Motor neuron (in vitro differentiated cells): ENCODE measurements at regions not wholly inside any gene's neighbourhood (a gene's known extent, or its start where the extent isn't known, plus 50 kb on each side); places are given as distances from the start of the nearest gene placed in this dataset.

ENCODE experiments used
- ATAC-seq, 8 experiments: fragments of 200-7000 bp; cut with Tn5 transposase; replicated peaks in 6 of 8; 2 replicates each; pipeline ENCODE4 v1.8.0; 2021; ENCODE audit warnings: mild to moderate bottlenecking in 8 of 8, moderate library complexity in 8 of 8
- H3K27ac ChIP-seq, 2 donors: fragments of 250-450 bp; sonication (Bioruptor Pico); 2 replicates each; pipeline ENCODE4 v1.9.0; 2021; ENCODE audit warnings: antibody characterized with exemption in 2 of 2, mild to moderate bottlenecking in 2 of 2, moderate library complexity in 1 of 2
- H3K4me1 ChIP-seq, 2 donors: fragments of 250-450 bp; sonication (Bioruptor Pico); replicated peaks in 1 of 2; 2 replicates each; pipeline ENCODE4 v1.6.1; 2021; ENCODE audit warnings: antibody characterized with exemption in 2 of 2, mild to moderate bottlenecking in 2 of 2, moderate library complexity in 1 of 2
- H3K4me3 ChIP-seq, 5 donors: fragments of 250-450 bp; sonication (Bioruptor Pico); 2 replicates each; pipeline ENCODE4 v1.9.0; 2021; ENCODE audit warnings: antibody characterized with exemption in 5 of 5, mild to moderate bottlenecking in 5 of 5, moderate library complexity in 4 of 5
- WGBS, 10 experiments: fragments of 450-650 bp; shearing (Covaris generic); methylation state at CpG; one replicate each; pipeline ENCODE4 v1.0.0; 2022; 5-methylcytosine and 5-hydroxymethylcytosine counted together
- in situ Hi-C, 9 experiments: fragments of 400-800 bp; cut with MboI; loops; one replicate each; pipeline ENCODE4 v1.15.0; 2021; ENCODE audit warnings: low sequenced_read_pairs in 9 of 9, low pct_unique_long_range_greater_than_20kb in 2 of 9; ENCODE audit not compliant: unreplicated experiment in 9 of 9

DNA sequence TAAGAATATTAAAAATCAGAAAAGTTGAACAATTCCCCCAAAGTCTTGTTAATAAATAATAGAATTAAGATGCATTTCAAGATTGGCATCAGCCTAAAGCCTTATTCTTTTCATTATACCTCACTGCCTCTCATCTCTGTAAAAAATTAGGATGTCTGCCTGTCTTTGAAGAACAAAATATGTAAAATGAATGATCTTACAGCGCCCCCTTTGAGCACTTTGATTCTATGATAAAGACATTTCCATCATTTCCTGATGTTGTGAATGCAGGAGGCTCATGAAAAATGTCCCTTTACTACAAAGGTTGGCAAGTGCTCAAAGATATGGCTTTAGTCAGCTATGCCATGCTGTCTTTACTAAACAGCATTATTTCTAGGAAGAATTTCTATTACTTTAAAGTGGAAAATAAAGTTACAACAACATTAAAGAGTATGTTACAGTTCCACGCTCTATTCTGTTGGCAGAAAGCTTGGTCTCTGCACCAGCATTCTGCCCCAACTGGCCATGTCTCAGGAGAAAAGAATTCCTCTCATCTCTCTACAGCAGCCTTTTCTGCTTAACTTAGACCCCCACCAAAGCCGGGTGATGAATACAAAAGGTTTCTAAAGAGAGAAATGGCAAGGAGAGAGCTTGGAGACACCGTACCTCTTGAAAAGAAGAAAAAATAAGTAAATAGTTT is 95.1 kb downstream of the LLPH start:
- 27 to 70% (median 49%) methylated on average over 2 to 4 of the region's 4 CpGs; no CpG with 5 or more reads in 2 of the 10 experiments for WGBS, 10 experiments
- Histone ChIP-seq H3K27ac (no peak overlapping the region), H3K4me1 (no peaks in the 10 kb centered on the region), H3K4me3 (no peak overlapping the region)
- in situ Hi-C loops: no loop called here
- ATAC-seq: no peak

DNA sequence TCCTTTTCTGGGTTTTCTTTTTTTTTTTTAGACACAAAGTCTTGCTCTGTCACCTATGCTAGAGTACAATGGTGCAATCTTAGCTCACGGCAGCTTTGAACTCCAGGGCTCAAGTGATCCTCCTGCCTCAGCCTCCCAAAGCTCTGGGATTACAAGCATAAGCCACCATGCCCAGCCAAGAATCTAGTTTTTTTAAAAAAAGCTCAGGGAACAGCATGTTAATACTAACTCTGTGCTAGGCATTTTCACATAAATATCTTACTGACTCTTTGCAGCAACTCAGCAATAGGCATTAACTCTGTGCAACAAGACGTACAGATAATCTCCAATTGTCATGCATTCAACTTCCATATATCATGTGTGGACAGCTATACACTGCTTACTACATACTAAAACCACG is 97.4 kb downstream of the LLPH start:
- ATAC-seq: peak in 3 of 8 experiments; percentile 42 to 64 (median 47)
- no peak overlapping the region for H3K27ac ChIP-seq
- no peak overlapping the region for H3K4me3 ChIP-seq
- 58 to 100% (median 84%) methylated on average over 1 to 3 of the region's 3 CpGs; no CpG with 5 or more reads in 1 of the 10 experiments for WGBS, 10 experiments
- no peaks in the 10 kb centered on the region for H3K4me1 ChIP-seq
- in situ Hi-C loops: no loop called here

DNA sequence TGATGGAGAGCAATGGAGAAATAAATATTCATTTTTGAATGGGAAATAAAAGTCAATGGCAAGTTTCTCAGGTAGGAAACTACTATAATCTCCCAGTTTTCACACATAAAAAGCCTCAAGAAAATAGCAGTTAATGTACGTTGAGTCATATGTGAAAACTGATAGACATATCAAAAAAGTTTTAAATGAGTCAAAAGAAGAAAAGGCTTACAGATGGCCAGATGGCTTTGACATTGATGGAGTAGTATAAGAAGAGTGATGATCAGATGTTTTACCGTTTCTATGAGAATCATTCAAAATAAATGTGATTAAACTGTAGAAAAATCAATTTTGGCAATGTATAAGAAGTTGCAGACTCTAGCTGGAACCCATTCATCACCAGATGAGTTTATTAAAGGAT is 97.8 kb downstream of the LLPH start:
- Histone ChIP-seq H3K27ac (no peak overlapping the region), H3K4me1 (no peaks in the 10 kb centered on the region), H3K4me3 (no peak overlapping the region)
- no peak for ATAC-seq
- in situ Hi-C loops: no loop called here
- 40 to 94% (median 78%) methylated on average over 1 to 2 of the region's 2 CpGs; no CpG with 5 or more reads in 2 of the 10 experiments for WGBS, 10 experiments

DNA sequence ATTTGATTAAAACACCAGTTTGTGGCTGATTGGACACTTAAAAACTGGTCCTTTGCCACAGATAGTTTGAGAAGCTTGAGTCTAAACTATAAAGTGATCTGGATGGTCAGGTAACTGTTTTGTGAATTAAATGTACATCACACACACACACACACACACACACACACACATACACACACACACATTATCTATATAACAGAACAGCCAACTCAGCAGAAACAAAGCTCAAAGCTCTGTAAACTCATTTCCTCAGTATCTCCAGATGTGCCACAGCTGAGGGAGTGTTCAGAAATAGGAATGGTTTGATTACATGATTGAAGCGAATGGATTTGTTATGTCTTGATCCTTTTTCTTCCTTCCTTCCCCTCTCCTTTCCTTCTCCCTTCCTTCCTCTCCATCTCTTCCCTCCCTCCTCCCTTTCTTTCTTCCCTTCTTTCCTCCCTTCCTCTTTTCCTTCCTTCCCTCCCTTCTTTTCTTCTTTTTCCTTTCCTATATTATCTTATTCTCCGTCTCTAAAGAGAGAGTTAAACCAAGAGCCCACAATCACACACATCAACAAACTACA is 100.3 kb downstream of the LLPH start:
- H3K4me1 ChIP-seq: no peaks in the 10 kb centered on the region
- H3K27ac ChIP-seq: no peak overlapping the region
- H3K4me3 ChIP-seq: no peak overlapping the region
- WGBS, 10 experiments: 0 to 65% (median 46%) methylated on average over 1 to 2 of the region's 2 CpGs; no CpG with 5 or more reads in 1 of the 10 experiments
- in situ Hi-C loops: no loop called here
- no peak for ATAC-seq

DNA sequence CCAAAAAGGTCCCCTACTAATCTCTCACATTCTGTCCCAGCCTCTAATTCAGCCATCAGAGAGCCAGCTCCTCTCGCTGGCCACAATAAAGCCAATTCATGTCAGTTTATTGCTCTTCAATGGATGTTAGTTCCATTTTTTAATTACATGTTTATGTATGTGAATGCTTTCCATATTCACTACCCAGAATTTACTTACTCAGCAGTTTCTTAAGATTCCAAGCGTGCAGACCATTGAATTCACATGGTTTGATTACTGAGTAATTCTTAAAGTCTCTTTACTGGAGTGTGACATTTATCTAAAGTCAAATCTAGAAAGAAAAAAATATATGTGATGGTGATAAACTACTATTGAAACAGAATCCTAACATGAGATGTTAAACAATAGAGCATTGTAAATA is 102.2 kb downstream of the LLPH start:
- in situ Hi-C loops: no loop called here
- no peak for ATAC-seq
- no peaks in the 10 kb centered on the region for H3K4me1 ChIP-seq
- no peak overlapping the region for H3K4me3 ChIP-seq
- H3K27ac ChIP-seq: no peak overlapping the region
- 56 to 100% (median 93%) methylated on average over 1 to 2 of the region's 2 CpGs for WGBS, 10 experiments

DNA sequence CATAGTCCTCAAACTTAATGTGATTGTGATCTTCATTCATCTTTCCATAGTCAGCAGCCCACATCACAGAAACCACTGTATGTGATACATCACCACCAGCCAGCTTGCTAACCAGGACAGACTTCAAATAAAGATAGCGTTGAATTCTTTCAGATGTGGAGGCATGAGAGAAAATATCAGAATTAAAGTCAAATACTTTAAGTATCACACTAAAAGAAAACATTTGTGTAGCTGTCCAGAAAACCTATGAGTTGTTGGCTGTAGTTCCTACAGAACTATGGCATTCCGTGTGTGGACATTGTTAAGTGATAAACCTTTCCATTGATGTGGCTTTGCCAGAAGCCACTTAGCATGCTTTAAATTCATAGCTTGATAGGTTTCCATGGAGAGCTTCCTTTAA is 105.1 kb downstream of the LLPH start:
- ATAC-seq: peak in 3 of 8 experiments; percentile 10 to 25 (median 21)
- 40 to 100% (median 93%) methylated on average over 1 to 2 of the region's 2 CpGs; no CpG with 5 or more reads in 1 of the 10 experiments for WGBS, 10 experiments
- Histone ChIP-seq H3K4me3 (no peak overlapping the region), H3K4me1 (no peaks in the 10 kb centered on the region), H3K27ac (no peak overlapping the region)
- in situ Hi-C loops: no loop called here

DNA sequence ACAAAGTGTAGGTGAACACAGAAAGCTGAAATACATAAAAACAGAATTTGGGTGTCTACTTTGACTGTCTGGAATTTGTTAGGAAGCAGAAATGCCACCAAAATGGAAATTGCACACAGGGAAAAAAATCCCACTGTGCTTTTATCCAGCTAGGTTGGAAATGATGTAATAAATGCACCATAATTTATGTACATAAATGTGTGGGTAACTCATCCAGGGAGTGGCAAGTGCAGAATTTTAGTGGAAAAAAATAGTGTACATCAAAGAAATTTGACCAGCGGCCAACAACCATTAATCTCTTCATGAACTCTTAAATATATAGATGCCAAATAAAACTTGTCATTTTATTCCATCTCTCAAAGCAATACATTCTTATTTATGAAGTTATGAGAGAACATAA is 105.6 kb downstream of the LLPH start:
- no peaks in the 10 kb centered on the region for H3K4me1 ChIP-seq
- 0 to 100% (median 93%) methylated on average over 1 of the region's 1 CpG; no CpG with 5 or more reads in 2 of the 10 experiments for WGBS, 10 experiments
- in situ Hi-C loops: no loop called here
- peak in 3 of 8 experiments; percentile 57 to 83 (median 82) for ATAC-seq
- no peak overlapping the region for H3K27ac ChIP-seq
- H3K4me3 ChIP-seq: no peak overlapping the region

DNA sequence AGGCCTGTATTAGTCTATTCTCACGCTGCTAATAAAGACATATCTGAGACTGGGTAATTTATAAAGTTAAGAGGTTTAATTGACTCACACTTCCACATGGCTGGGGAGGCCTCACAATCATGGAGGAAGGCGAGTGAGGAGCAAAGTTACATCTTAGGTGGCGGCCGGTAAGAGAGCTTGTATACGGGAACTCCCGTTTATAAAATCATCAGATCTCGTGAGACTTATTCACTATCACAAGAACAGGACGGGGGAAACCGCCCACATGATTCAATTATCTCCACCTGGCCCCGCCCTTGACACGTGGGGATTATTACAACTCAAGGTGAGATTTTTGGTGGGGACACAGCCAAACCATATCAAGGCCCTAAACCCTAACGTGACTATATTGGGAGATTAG is 110.1 kb downstream of the LLPH start:
- no peaks in the 10 kb centered on the region for H3K4me1 ChIP-seq
- no peak overlapping the region for H3K27ac ChIP-seq
- in situ Hi-C loops: no loop called here
- 76 to 100% (median 94%) methylated on average over 3 to 12 of the region's 12 CpGs; no CpG with 5 or more reads in 1 of the 10 experiments for WGBS, 10 experiments
- no peak for ATAC-seq
- no peak overlapping the region for H3K4me3 ChIP-seq

DNA sequence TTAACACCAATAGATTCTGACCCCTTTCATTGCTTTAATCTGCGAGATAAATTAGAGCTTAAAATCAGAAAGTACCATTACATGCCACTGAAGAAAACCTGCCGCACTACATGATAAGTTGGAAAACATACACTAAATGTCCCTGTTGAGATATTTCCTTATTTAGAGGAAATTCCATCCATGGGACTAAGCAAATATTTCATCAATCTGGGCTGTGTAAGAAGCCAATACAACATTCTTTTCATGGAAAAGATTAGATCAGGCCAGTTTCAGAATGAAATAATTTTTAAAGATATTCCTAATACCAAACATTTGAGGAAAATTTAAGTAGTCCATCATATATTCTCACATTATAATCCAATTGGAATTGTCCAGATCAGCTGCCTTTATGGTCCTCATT is 112.8 kb downstream of the LLPH start:
- in situ Hi-C loops: no loop called here
- WGBS, 10 experiments: 71 to 100% (median 100%) methylated on average over 1 to 2 of the region's 2 CpGs; no CpG with 5 or more reads in 1 of the 10 experiments
- H3K27ac ChIP-seq: no peak overlapping the region
- H3K4me3 ChIP-seq: no peak overlapping the region
- H3K4me1 ChIP-seq: no peaks in the 10 kb centered on the region
- no peak for ATAC-seq
